PC-9 (cell line): ENCODE measurements at regions not wholly inside any gene's neighbourhood (a gene's known extent, or its start where the extent isn't known, plus 50 kb on each side); places are given as distances from the start of the nearest gene placed in this dataset.

Experiments used
- EZH2 ChIP-seq: fragments of 200-600 bp; sonication (generic); IDR thresholded peaks from 2 replicates; pipeline ENCODE4 v1.8.0; 2017; ENCODE audit warnings: antibody characterized with exemption, low read depth
- TF ChIP-seq, protein P1 (sequence below): fragments of 200-600 bp; sonication (generic); conservative IDR thresholded peaks from 2 replicates; pipeline ENCODE4 v1.6.1; 2017; ENCODE audit warnings: mixed run types, antibody characterized with exemption, mild to moderate bottlenecking, moderate library complexity

- no peak for TF ChIP-seq EZH2
- TF ChIP-seq, protein P1, sequence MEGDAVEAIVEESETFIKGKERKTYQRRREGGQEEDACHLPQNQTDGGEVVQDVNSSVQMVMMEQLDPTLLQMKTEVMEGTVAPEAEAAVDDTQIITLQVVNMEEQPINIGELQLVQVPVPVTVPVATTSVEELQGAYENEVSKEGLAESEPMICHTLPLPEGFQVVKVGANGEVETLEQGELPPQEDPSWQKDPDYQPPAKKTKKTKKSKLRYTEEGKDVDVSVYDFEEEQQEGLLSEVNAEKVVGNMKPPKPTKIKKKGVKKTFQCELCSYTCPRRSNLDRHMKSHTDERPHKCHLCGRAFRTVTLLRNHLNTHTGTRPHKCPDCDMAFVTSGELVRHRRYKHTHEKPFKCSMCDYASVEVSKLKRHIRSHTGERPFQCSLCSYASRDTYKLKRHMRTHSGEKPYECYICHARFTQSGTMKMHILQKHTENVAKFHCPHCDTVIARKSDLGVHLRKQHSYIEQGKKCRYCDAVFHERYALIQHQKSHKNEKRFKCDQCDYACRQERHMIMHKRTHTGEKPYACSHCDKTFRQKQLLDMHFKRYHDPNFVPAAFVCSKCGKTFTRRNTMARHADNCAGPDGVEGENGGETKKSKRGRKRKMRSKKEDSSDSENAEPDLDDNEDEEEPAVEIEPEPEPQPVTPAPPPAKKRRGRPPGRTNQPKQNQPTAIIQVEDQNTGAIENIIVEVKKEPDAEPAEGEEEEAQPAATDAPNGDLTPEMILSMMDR = no peak
Measured at GRCh38 chr2:65812887-65813286, 380.5 kb upstream of the SPRED2 start.
